Osteoblast (primary cell): ENCODE measurements at regions not wholly inside any gene's neighbourhood (a gene's known extent, or its start where the extent isn't known, plus 50 kb on each side); places are given as distances from the start of the nearest gene placed in this dataset.

Experiments used
- DNase-seq: peaks from one replicate; pipeline ENCODE4 v3.0.0; 2011; ENCODE audit warnings: low spot score, mixed read lengths; ENCODE audit not compliant: insufficient read length; ENCODE audit errors: missing footprints
- H2AFZ ChIP-seq: 2 replicates; pipeline ENCODE4 v1.6.0; 2011; ENCODE audit warnings: mild to moderate bottlenecking, low read length
- H3K27ac ChIP-seq: 2 replicates; pipeline ENCODE4 v1.5.1; 2011; ENCODE audit warnings: mild to moderate bottlenecking, low read depth, low read length, moderate library complexity
- H3K27me3 ChIP-seq: 2 replicates; pipeline ENCODE4 v1.6.0; 2012; ENCODE audit warnings: mild to moderate bottlenecking, control low read depth, inconsistent platforms, low read length, moderate library complexity; ENCODE audit not compliant: insufficient read depth
- H3K36me3 ChIP-seq: 2 replicates; pipeline ENCODE4 v1.5.1; 2011; ENCODE audit warnings: mild to moderate bottlenecking, low read length, control low read depth, moderate library complexity; ENCODE audit not compliant: insufficient read depth
- H3K4me1 ChIP-seq: 2 replicates; pipeline ENCODE4 v1.5.1; 2011; ENCODE audit warnings: mild to moderate bottlenecking, low read length, control low read depth, moderate library complexity; ENCODE audit not compliant: insufficient read depth
- H3K4me2 ChIP-seq: 2 replicates; pipeline ENCODE4 v1.6.0; 2011; ENCODE audit warnings: mild to moderate bottlenecking, low read length; ENCODE audit not compliant: insufficient read depth
- H3K4me3 ChIP-seq: fragments of 200-600 bp; sonication (generic); 3 replicates; pipeline ENCODE4 v1.5.1; 2012; ENCODE audit warnings: mild to moderate bottlenecking, low read length, inconsistent platforms; ENCODE audit not compliant: insufficient read depth
- H3K79me2 ChIP-seq: 2 replicates; pipeline ENCODE4 v1.6.0; 2012; ENCODE audit warnings: mild to moderate bottlenecking, low read length, control low read depth, inconsistent platforms; ENCODE audit not compliant: insufficient read depth
- H3K9me3 ChIP-seq: 2 replicates; pipeline ENCODE4 v1.5.1; 2011; ENCODE audit warnings: low read depth, low read length, control low read depth
- H4K20me1 ChIP-seq: 2 replicates; pipeline ENCODE4 v1.6.0; 2012; ENCODE audit warnings: mild to moderate bottlenecking, low read length, control low read depth; ENCODE audit not compliant: insufficient read depth
- CTCF ChIP-seq: IDR thresholded peaks from 2 replicates; pipeline ENCODE4 v1.5.1; 2011; ENCODE audit warnings: mild to moderate bottlenecking, low read depth, low read length, moderate library complexity; ENCODE audit errors: extremely low read depth

DNA sequence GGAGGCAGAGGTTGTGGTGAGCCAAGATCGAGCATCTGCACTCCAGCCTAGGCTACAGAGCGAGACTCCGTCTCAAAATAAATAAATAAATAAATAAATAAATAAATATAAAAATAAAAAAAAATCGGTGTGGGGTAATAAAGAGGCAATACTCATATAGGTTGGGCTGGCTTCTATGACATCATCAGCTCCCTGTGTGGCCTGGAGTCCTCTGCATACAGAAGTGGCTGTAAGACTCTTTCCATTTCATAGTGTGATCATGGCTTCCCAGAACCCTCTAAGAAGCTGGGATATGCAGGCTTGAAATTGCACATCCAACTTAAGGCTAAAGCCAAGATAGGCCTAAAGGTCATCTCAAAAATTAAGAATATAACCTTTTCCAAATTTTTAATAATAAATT lies 101.6 kb downstream of the ZIC4 start:
- no peaks in the 10 kb centered on the region for H4K20me1 ChIP-seq
- no peak for TF ChIP-seq CTCF
- no peak overlapping the region for H3K4me3 ChIP-seq
- no peak overlapping the region for H2AFZ ChIP-seq
- no peak overlapping the region for H3K27ac ChIP-seq
- no peak overlapping the region for H3K4me2 ChIP-seq
- no peaks in the 10 kb centered on the region for H3K36me3 ChIP-seq
- H3K9me3 ChIP-seq: no peaks in the 10 kb centered on the region
- peak; percentile 15 for DNase-seq
- peaks cover 10% of the 10 kb centered on the region for H3K4me1 ChIP-seq
- no peaks in the 10 kb centered on the region for H3K79me2 ChIP-seq
- H3K27me3 ChIP-seq: no peaks in the 10 kb centered on the region

- no peak overlapping the region for H3K4me2 ChIP-seq
- H3K79me2 ChIP-seq: no peaks in the 10 kb centered on the region
- H3K9me3 ChIP-seq: no peaks in the 10 kb centered on the region
- H2AFZ ChIP-seq: no peak overlapping the region
- no peaks in the 10 kb centered on the region for H4K20me1 ChIP-seq
- no peak overlapping the region for H3K4me3 ChIP-seq
- no peaks in the 10 kb centered on the region for H3K27me3 ChIP-seq
- TF ChIP-seq CTCF: no peak
- H3K27ac ChIP-seq: no peak overlapping the region
- DNase-seq: no peak
- H3K36me3 ChIP-seq: no peaks in the 10 kb centered on the region
- peaks cover 25% of the 10 kb centered on the region for H3K4me1 ChIP-seq
Observed at GRCh38 chr3:147301781-147302180, 104.6 kb downstream of the ZIC4 start.

DNA sequence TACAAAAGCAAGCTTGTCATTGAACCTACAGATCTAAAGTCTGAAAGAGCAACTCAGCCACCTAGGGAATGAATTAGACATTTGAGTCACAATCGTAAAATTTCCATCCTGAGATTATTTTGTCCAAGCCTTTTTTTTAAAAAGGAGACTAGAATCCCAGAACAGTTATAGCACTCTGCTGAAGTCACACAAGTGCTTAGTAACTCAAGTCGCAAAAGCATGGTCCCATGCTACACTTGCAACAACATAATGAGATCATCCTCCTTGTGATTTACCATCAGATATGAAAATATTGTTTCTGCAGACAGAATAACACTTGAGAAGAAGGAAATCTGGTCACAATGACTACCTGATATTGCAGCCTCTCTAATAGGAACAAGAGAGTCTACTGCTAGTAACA lies 106.7 kb downstream of the ZIC4 start:
- H3K27me3 ChIP-seq: no peaks in the 10 kb centered on the region
- no peaks in the 10 kb centered on the region for H3K9me3 ChIP-seq
- DNase-seq: no peak
- H3K27ac ChIP-seq: peak overlapping the region; percentile 86
- no peaks in the 10 kb centered on the region for H3K79me2 ChIP-seq
- H3K4me2 ChIP-seq: no peak overlapping the region
- no peak for TF ChIP-seq CTCF
- H4K20me1 ChIP-seq: no peaks in the 10 kb centered on the region
- H3K4me3 ChIP-seq: no peak overlapping the region
- peaks cover 15% of the 10 kb centered on the region for H3K4me1 ChIP-seq
- no peaks in the 10 kb centered on the region for H3K36me3 ChIP-seq
- peak overlapping the region; percentile 6 for H2AFZ ChIP-seq

DNA sequence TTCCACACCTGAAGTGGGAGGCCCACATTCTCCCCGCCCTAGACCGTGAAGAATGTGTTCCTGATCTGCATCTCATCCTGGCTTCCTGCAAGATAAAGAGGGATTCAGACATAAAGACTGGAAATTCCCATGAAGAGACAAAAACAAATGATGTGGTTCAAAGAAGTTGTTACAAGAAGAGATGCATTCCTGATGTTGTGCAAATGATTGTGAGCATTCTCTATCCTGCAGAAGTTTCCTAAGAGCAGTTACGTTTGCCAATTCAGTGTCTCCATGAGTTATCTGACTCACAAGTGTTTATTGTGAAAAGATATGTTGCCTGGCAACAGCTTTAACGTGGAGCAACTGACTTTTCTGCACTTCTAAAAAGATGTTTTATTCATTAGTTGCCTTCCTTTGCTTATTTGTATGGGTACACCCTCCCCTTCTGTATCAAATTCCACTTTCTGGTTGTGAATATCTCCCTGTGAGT lies 107.8 kb downstream of the ZIC4 start:
- Histone ChIP-seq H3K36me3 (no peaks in the 10 kb centered on the region), H4K20me1 (no peaks in the 10 kb centered on the region), H2AFZ (peak overlapping the region; percentile 6), H3K9me3 (no peaks in the 10 kb centered on the region), H3K27me3 (no peaks in the 10 kb centered on the region), H3K79me2 (no peaks in the 10 kb centered on the region), H3K4me1 (peaks cover 15% of the 10 kb centered on the region), H3K4me3 (peak overlapping the region; percentile 7), H3K27ac (peak overlapping the region; percentile 86), H3K4me2 (peak overlapping the region; percentile 65)
- TF ChIP-seq CTCF: no peak
- DNase-seq: peak; percentile 53
